Mesendoderm (in vitro differentiated cells): ENCODE measurements at regions not wholly inside any gene's neighbourhood (a gene's known extent, or its start where the extent isn't known, plus 50 kb on each side); places are given as distances from the start of the nearest gene placed in this dataset.

Source experiments
- DNase-seq: peaks from one replicate; pipeline ENCODE4 v3.0.0; 2013
- H2AK5ac ChIP-seq: 2 replicates; pipeline ENCODE4 v1.6.1; 2013; ENCODE audit warnings: low read length, inconsistent platforms
- H2BK120ac ChIP-seq: 2 replicates; pipeline ENCODE4 v1.6.1; 2013; ENCODE audit warnings: low read depth, mild to moderate bottlenecking, low read length, moderate library complexity, mixed read lengths
- H2BK15ac ChIP-seq: replicated peaks from 2 replicates; pipeline ENCODE4 v1.6.1; 2013; ENCODE audit warnings: low read depth, mild to moderate bottlenecking, moderate library complexity
- H2BK5ac ChIP-seq: 2 replicates; pipeline ENCODE4 v1.6.1; 2013; ENCODE audit warnings: low read length, inconsistent platforms
- H3K18ac ChIP-seq: 2 replicates; pipeline ENCODE4 v1.6.1; 2013; ENCODE audit warnings: mild to moderate bottlenecking, low read length, mixed read lengths
- H3K23ac ChIP-seq: one replicate; pipeline ENCODE4 v1.6.1; 2013; ENCODE audit warnings: low read length
- H3K27ac ChIP-seq: 2 replicates; pipeline ENCODE4 v1.5.1; 2013; ENCODE audit warnings: low read depth, mild to moderate bottlenecking, inconsistent platforms, low read length, moderate library complexity
- H3K27me3 ChIP-seq: 2 replicates; pipeline ENCODE4 v1.6.1; 2013; ENCODE audit warnings: low read length, control low read depth, mild to moderate bottlenecking, inconsistent platforms; ENCODE audit not compliant: insufficient read depth, poor library complexity
- H3K36me3 ChIP-seq: 2 replicates; pipeline ENCODE4 v1.6.1; 2013; ENCODE audit warnings: low read length, inconsistent platforms; ENCODE audit not compliant: control insufficient read depth, insufficient read depth
- H3K4ac ChIP-seq: one replicate; pipeline ENCODE4 v1.6.1; 2013; ENCODE audit warnings: low read depth, mild to moderate bottlenecking, low read length, moderate library complexity
- H3K4me1 ChIP-seq: 2 replicates; pipeline ENCODE4 v1.6.1; 2013; ENCODE audit warnings: low read depth, low read length, inconsistent platforms; ENCODE audit not compliant: control insufficient read depth
- H3K4me2 ChIP-seq: 2 replicates; pipeline ENCODE4 v1.6.1; 2013; ENCODE audit warnings: low read length
- H3K4me3 ChIP-seq: 2 replicates; pipeline ENCODE4 v1.5.1; 2013; ENCODE audit warnings: mild to moderate bottlenecking, low read length
- H3K56ac ChIP-seq: one replicate; pipeline ENCODE4 v1.6.1; 2013; ENCODE audit warnings: low read length
- H3K79me1 ChIP-seq: 2 replicates; pipeline ENCODE4 v1.6.1; 2013; ENCODE audit warnings: low read length, inconsistent platforms
- H3K79me2 ChIP-seq: 2 replicates; pipeline ENCODE4 v1.6.1; 2013; ENCODE audit warnings: mild to moderate bottlenecking, low read length; ENCODE audit not compliant: control insufficient read depth, insufficient read depth
- H3K9ac ChIP-seq: 2 replicates; pipeline ENCODE4 v1.6.1; 2013; ENCODE audit warnings: low read length, inconsistent platforms
- H4K5ac ChIP-seq: one replicate; pipeline ENCODE4 v1.6.1; 2013; ENCODE audit warnings: low read length
- H4K8ac ChIP-seq: one replicate; pipeline ENCODE4 v1.6.1; 2013; ENCODE audit warnings: low read depth, mild to moderate bottlenecking, control low read depth, low read length, moderate library complexity
- WGBS: extraction: QIAGEN DNeasy Blood & Tissue Kit; methylation state at CpG from one replicate; pipeline ENCODE4 v1.1.7; 2013; ENCODE audit warnings: low lambda C conversion rate, missing lambda C conversion rate; ENCODE audit not compliant: insufficient coverage; ENCODE audit errors: extremely low coverage; 5-methylcytosine and 5-hydroxymethylcytosine counted together

DNA sequence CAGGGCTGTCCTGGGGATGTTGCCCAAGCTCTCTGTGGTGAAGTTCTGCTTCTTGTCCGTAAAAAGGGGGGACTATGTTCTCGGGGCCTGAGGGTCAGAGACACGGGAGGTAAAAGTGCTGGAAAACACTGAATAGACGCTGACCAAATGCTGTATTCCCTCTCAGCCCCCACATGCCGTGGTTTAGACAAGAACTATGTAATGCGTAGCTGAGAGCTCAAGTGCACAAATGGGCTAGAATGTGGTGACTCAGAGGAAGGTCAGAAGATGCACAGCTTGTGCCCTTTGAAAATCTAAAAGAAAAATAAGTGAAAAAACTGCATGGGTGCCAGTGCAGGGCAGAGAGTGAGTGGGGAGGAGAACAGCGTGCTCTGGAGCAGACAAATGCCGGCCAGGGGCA lies 80.3 kb upstream of the MAP4K4 start:
- Histone ChIP-seq H3K4me1 (no peaks in the 10 kb centered on the region), H3K4me3 (no peak overlapping the region)
- DNase-seq: no peak

DNA sequence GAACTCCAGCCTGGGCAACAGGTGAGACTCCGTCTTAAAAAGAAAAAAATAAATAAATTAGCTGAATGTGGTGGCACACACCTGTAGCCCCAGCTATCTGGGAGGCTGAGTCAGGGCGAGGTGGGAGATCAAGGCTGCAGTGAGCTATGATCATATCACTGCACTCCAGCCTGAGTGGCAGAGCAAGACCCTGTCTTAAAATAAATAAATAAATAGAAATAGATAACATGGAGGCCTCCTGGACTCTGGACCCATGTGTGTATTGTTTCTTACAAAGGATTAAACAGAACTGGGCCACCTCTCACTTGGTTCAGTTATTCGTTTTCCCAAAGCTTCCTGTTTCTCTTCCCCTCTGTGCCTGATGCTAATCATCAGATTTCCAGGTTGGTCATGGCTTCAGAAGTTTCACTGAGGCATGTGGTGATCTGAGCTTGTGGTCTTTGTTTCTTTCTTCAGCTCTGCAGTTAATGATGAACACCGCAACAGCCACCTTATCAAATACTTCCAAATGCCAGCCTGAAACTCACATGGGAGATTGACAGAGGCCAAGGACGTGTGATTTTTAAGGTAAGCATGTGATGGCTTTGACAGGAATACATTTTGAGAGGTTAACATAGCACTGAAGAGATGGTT lies 83.3 kb upstream of the MAP4K4 start:
- Histone ChIP-seq H2BK15ac (no peak overlapping the region), H3K36me3 (no peaks in the 10 kb centered on the region), H3K79me1 (no peaks in the 10 kb centered on the region), H3K79me2 (no peaks in the 10 kb centered on the region), H3K4me1 (no peaks in the 10 kb centered on the region), H3K23ac (no peak overlapping the region), H3K4me2 (no peak overlapping the region), H3K9ac (no peak overlapping the region), H2BK120ac (no peak overlapping the region), H3K4me3 (no peak overlapping the region), H3K27ac (no peak overlapping the region), H2BK5ac (no peak overlapping the region), H3K27me3 (no peaks in the 10 kb centered on the region), H4K5ac (no peak overlapping the region), H3K56ac (no peak overlapping the region), H2AK5ac (no peak overlapping the region), H3K18ac (no peak overlapping the region), H4K8ac (no peak overlapping the region), H3K4ac (no peak overlapping the region)
- WGBS: no CpG with 5 or more reads among the region's 5 CpGs
- no peak for DNase-seq

More for the DNA sequence above, 80.3 kb upstream of the MAP4K4 start:
- no peak overlapping the region for H3K4me2 ChIP-seq
- H2AK5ac ChIP-seq: no peak overlapping the region
- no peak overlapping the region for H4K5ac ChIP-seq
- H3K4ac ChIP-seq: no peak overlapping the region
- H3K23ac ChIP-seq: no peak overlapping the region
- no peak overlapping the region for H2BK5ac ChIP-seq
- H2BK120ac ChIP-seq: no peak overlapping the region
- no peak overlapping the region for H4K8ac ChIP-seq
- no peak overlapping the region for H3K9ac ChIP-seq
- H3K36me3 ChIP-seq: no peaks in the 10 kb centered on the region
- H3K79me1 ChIP-seq: no peaks in the 10 kb centered on the region
- H3K27me3 ChIP-seq: no peaks in the 10 kb centered on the region
- H3K79me2 ChIP-seq: no peaks in the 10 kb centered on the region
- no peak overlapping the region for H2BK15ac ChIP-seq
- H3K18ac ChIP-seq: no peak overlapping the region
- no peak overlapping the region for H3K56ac ChIP-seq
- no CpG with 5 or more reads among the region's 8 CpGs for WGBS
- no peak overlapping the region for H3K27ac ChIP-seq

DNA sequence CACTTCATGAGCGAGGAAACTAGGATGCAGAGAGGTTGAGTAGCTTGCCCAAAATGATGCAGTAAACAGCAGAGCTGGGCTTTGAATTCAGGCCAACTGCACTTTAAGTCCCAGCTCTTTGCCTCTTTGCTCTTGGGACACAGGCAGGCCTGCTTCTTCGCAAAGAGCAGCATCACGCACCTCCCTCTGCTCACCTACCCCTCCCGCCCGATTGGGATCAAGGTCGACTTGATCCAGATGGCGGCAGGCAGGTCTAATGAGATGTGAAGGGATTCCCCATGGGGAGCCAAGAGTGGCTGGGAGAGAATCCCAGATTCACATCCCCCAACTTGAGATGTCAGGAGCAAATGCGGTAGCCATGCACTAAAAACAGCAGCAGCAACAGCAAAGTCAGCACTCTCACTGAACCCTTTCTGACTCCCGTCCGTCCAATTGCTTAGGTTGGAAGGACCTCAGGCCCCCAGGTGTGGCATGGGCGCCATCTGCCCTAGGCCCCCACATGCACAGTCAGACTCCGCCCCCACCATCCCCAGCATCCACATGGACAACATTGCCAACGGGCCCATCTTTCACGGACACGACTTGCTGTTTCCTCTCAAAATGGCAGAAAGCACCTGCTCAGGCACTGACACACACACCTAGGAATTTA lies 84.3 kb upstream of the MAP4K4 start:
- no peaks in the 10 kb centered on the region for H3K4me1 ChIP-seq
- no peaks in the 10 kb centered on the region for H3K27me3 ChIP-seq
- H3K79me1 ChIP-seq: no peaks in the 10 kb centered on the region
- H3K27ac ChIP-seq: no peak overlapping the region
- no peak overlapping the region for H3K4me3 ChIP-seq
- no peaks in the 10 kb centered on the region for H3K36me3 ChIP-seq
- H3K18ac ChIP-seq: no peak overlapping the region
- H2BK5ac ChIP-seq: no peak overlapping the region
- H2BK15ac ChIP-seq: no peak overlapping the region
- H2BK120ac ChIP-seq: no peak overlapping the region
- no peak overlapping the region for H3K56ac ChIP-seq
- no peak overlapping the region for H4K8ac ChIP-seq
- H3K4ac ChIP-seq: no peak overlapping the region
- H3K79me2 ChIP-seq: no peaks in the 10 kb centered on the region
- no peak overlapping the region for H4K5ac ChIP-seq
- H2AK5ac ChIP-seq: no peak overlapping the region
- no peak overlapping the region for H3K4me2 ChIP-seq
- no peak overlapping the region for H3K9ac ChIP-seq
- H3K23ac ChIP-seq: no peak overlapping the region
- WGBS: no CpG with 5 or more reads among the region's 15 CpGs
- no peak for DNase-seq

GRCh38 chr2:101612019-101612418 lies 85.5 kb upstream of the MAP4K4 start:
- Histone ChIP-seq H2AK5ac (no peak overlapping the region), H3K18ac (no peak overlapping the region), H3K79me1 (no peaks in the 10 kb centered on the region), H3K27me3 (no peaks in the 10 kb centered on the region), H3K4ac (no peak overlapping the region), H3K4me3 (no peak overlapping the region), H4K5ac (no peak overlapping the region), H3K56ac (no peak overlapping the region), H2BK5ac (no peak overlapping the region), H3K9ac (no peak overlapping the region), H3K36me3 (no peaks in the 10 kb centered on the region), H3K79me2 (no peaks in the 10 kb centered on the region), H3K27ac (no peak overlapping the region), H2BK15ac (no peak overlapping the region), H3K4me2 (no peak overlapping the region), H4K8ac (no peak overlapping the region), H2BK120ac (no peak overlapping the region), H3K23ac (no peak overlapping the region), H3K4me1 (no peaks in the 10 kb centered on the region)
- 100% methylated on average over 1 of the region's 3 CpGs for WGBS
- DNase-seq: no peak

GRCh38 chr2:101610750-101611315 lies 86.7 kb upstream of the MAP4K4 start:
- H2AK5ac ChIP-seq: no peak overlapping the region
- H3K4ac ChIP-seq: no peak overlapping the region
- H2BK5ac ChIP-seq: no peak overlapping the region
- no peak overlapping the region for H3K27ac ChIP-seq
- H3K79me2 ChIP-seq: no peaks in the 10 kb centered on the region
- no CpG with 5 or more reads among the region's 3 CpGs for WGBS
- no peaks in the 10 kb centered on the region for H3K79me1 ChIP-seq
- DNase-seq: no peak
- H3K27me3 ChIP-seq: no peaks in the 10 kb centered on the region
- H3K23ac ChIP-seq: no peak overlapping the region
- H3K56ac ChIP-seq: no peak overlapping the region
- no peak overlapping the region for H4K5ac ChIP-seq
- no peak overlapping the region for H3K18ac ChIP-seq
- no peak overlapping the region for H3K9ac ChIP-seq
- no peak overlapping the region for H3K4me2 ChIP-seq
- no peak overlapping the region for H2BK120ac ChIP-seq
- H3K4me1 ChIP-seq: no peaks in the 10 kb centered on the region
- H3K36me3 ChIP-seq: no peaks in the 10 kb centered on the region
- H3K4me3 ChIP-seq: no peak overlapping the region
- H2BK15ac ChIP-seq: no peak overlapping the region
- H4K8ac ChIP-seq: no peak overlapping the region
